ENCODE measurements at regions not wholly inside any gene's neighbourhood (a gene's known extent, or its start where the extent isn't known, plus 50 kb on each side); places are given as distances from the start of the nearest gene placed in this dataset.
A peak's percentile ranks its signal among the peaks of the same experiment; 100 is the strongest.

- Histone ChIP-seq H3K27ac (peak overlapping the region in 2 of 4 donors; percentile 32 to 49), H3K36me3 (no peaks in the 10 kb centered on the region), H3K27me3 (no peaks in the 10 kb centered on the region), H3K4me1 (peaks cover 0 to 13% (median 3%) of the 10 kb centered on the region in 4 donors), H3K4me3 (no peak overlapping the region), H3K9me3 (no peaks in the 10 kb centered on the region)
- no peak for DNase-seq
- TF ChIP-seq POLR2A (IDR thresholded peaks at IDR 0.05) (no peak), CTCF (IDR thresholded peaks at IDR 0.05) (no peak)
These were observed 173.1 kb upstream of the KLF3 start for GRCh38 chr4:38490753-38491446.

- no peak for TF ChIP-seq POLR2A (IDR thresholded peaks at IDR 0.05)
- no peak for TF ChIP-seq CTCF (IDR thresholded peaks at IDR 0.05)
- no peak overlapping the region for H3K4me3 ChIP-seq
- H3K27me3 ChIP-seq = no peaks in the 10 kb centered on the region
- no peak for DNase-seq
- no peaks in the 10 kb centered on the region for H3K36me3 ChIP-seq
- no peak overlapping the region for H3K27ac ChIP-seq
- H3K4me1 ChIP-seq = peaks cover 0 to 13% (median 3%) of the 10 kb centered on the region in 4 donors
- H3K9me3 ChIP-seq = no peaks in the 10 kb centered on the region
These were observed 172.0 kb upstream of the KLF3 start for GRCh38 chr4:38491854-38492478.

- H3K36me3 ChIP-seq = no peaks in the 10 kb centered on the region
- peaks cover 0 to 13% (median 3%) of the 10 kb centered on the region in 4 donors for H3K4me1 ChIP-seq
- TF ChIP-seq CTCF (IDR thresholded peaks at IDR 0.05) (no peak), POLR2A (IDR thresholded peaks at IDR 0.05) (no peak)
- no peak overlapping the region for H3K27ac ChIP-seq
- no peaks in the 10 kb centered on the region for H3K9me3 ChIP-seq
- no peaks in the 10 kb centered on the region for H3K27me3 ChIP-seq
- H3K4me3 ChIP-seq = no peak overlapping the region
- DNase-seq = no peak
These were observed 170.9 kb upstream of the KLF3 start for GRCh38 chr4:38493066-38493465.

GRCh38 chr4:38495446-38495845, 168.6 kb upstream of the KLF3 start:
- peaks cover 0 to 4% (median 2%) of the 10 kb centered on the region in 4 donors for H3K4me1 ChIP-seq
- TF ChIP-seq CTCF (IDR thresholded peaks at IDR 0.05) (no peak), POLR2A (IDR thresholded peaks at IDR 0.05) (no peak)
- H3K4me3 ChIP-seq = no peak overlapping the region

GRCh38 chr4:38497121-38497520, 166.9 kb upstream of the KLF3 start:
- Histone ChIP-seq H3K4me1 (no peaks in the 10 kb centered on the region), H3K27ac (no peak overlapping the region), H3K9me3 (no peaks in the 10 kb centered on the region), H3K4me3 (no peak overlapping the region), H3K36me3 (no peaks in the 10 kb centered on the region), H3K27me3 (no peaks in the 10 kb centered on the region)
- TF ChIP-seq CTCF (IDR thresholded peaks at IDR 0.05) = no peak
- no peak for TF ChIP-seq POLR2A (IDR thresholded peaks at IDR 0.05)
- no peak for DNase-seq

More at GRCh38 chr4:38495446-38495845, 168.6 kb upstream of the KLF3 start:
- DNase-seq = no peak
- Histone ChIP-seq H3K27ac (no peak overlapping the region), H3K27me3 (no peaks in the 10 kb centered on the region), H3K9me3 (no peaks in the 10 kb centered on the region), H3K36me3 (no peaks in the 10 kb centered on the region)

Measured in Peyer's patch (tissue), 4 donors.